ENCODE measurements at regions not wholly inside any gene's neighbourhood (a gene's known extent, or its start where the extent isn't known, plus 50 kb on each side); places are given as distances from the start of the nearest gene placed in this dataset.

GRCh38 chr14:87869619-87870583 is 123.1 kb downstream of the GALC start:
- TF ChIP-seq REST (IDR thresholded peaks at IDR 0.05; ENCODE audit: borderline replicate concordance), result no peak
- no peak for TF ChIP-seq CTCF (IDR thresholded peaks at IDR 0.05; ENCODE audit: poor library complexity, severe bottlenecking)
- no peak for TF ChIP-seq SMC3 (conservative IDR thresholded peaks at IDR 0.05; ENCODE audit: poor library complexity)
